A549 (cell line): ENCODE measurements at regions not wholly inside any gene's neighbourhood (a gene's known extent, or its start where the extent isn't known, plus 50 kb on each side); places are given as distances from the start of the nearest gene placed in this dataset.

Source experiments
- ATAC-seq, 2 experiments: fragments of 200-7000 bp in 1 of 2; fragments of >200 bp in 1 of 2; cut with Nextera tagmentation in 1 of 2; cut with Tn5 transposase in 1 of 2; 3 replicates each; pipeline versions ENCODE4 v1.8.0 to v1.9.1; 2018 to 2020; ENCODE audit warnings: mild to moderate bottlenecking in 1 of 2, moderate library complexity in 1 of 2
- CTCF ChIA-PET: fragments of 300-600 bp; sonication (Branson Sonifier 250); formaldehyde crosslinking; extraction: SDS; loops from one replicate; lab custom pipeline; 2021; ENCODE audit warnings: antibody characterized with exemption, inconsistent platforms; lab: Yijun Ruan, JAX
- POLR2A ChIA-PET: fragments of 350-600 bp; formaldehyde crosslinking; extraction: SDS; loops from one replicate; lab custom pipeline; 2021; ENCODE audit warnings: antibody characterized with exemption, inconsistent platforms; lab: Yijun Ruan, JAX
- DNase-seq, 2 experiments: peaks; one replicate each; pipeline versions ENCODE4 v3.0.0 to v3.0.0-alpha.2; 2011 to 2016; ENCODE audit warnings: low read depth in 1 of 2, low spot score in 1 of 2
- FAIRE-seq: peaks from 2 replicates; lab custom pipeline; 2011; peaks lifted over from hg19 to GRCh38; lab: Jason Lieb, UNC
- H3K27ac ChIP-seq, 2 experiments: fragments of >200 bp; sonication (Bioruptor Twin); formaldehyde crosslinking; 3 replicates each; pipeline ENCODE4 v1.5.1; 2016 to 2017
- H3K4me1 ChIP-seq: fragments of >200 bp; sonication (Bioruptor Twin); formaldehyde crosslinking; 3 replicates; pipeline ENCODE4 v1.6.1; 2016
- H3K4me2 ChIP-seq: fragments of >200 bp; sonication (Bioruptor Twin); formaldehyde crosslinking; 3 replicates; pipeline ENCODE4 v1.6.1; 2016
- H3K4me3 ChIP-seq: fragments of >200 bp; sonication (Bioruptor Twin); formaldehyde crosslinking; 3 replicates; pipeline ENCODE4 v1.5.1; 2016
- H3K9me3 ChIP-seq: fragments of >200 bp; sonication (Bioruptor Twin); formaldehyde crosslinking; 3 replicates; pipeline ENCODE4 v1.6.1; 2016
- BHLHE40 ChIP-seq: IDR thresholded peaks from 2 replicates; pipeline ENCODE4 v1.6.1; 2012; ENCODE audit warnings: low read depth, low read length, inconsistent platforms
- CBX2 ChIP-seq: fragments of 200-600 bp; sonication (generic); IDR thresholded peaks from 2 replicates; pipeline ENCODE4 v1.6.1; 2016; ENCODE audit warnings: low read depth, mild to moderate bottlenecking, borderline replicate concordance
- CBX8 ChIP-seq: fragments of 200-600 bp; sonication (generic); IDR thresholded peaks from 2 replicates; pipeline ENCODE4 v1.6.1; 2016
- CEBPB ChIP-seq, 2 experiments: fragments of >200 bp in 1 of 2; sonication (Bioruptor Twin) in 1 of 2; formaldehyde crosslinking in 1 of 2; IDR thresholded peaks; 2 replicates each; pipeline ENCODE4 v1.6.1; 2012 to 2016
- CHD2 ChIP-seq: fragments of 150-350 bp; IDR thresholded peaks from 2 replicates; pipeline ENCODE4 v1.6.1; 2014; ENCODE audit warnings: low read length; ENCODE audit not compliant: partially characterized antibody
- CHD4 ChIP-seq: fragments of 200-600 bp; sonication (generic); IDR thresholded peaks from 2 replicates; pipeline ENCODE4 v1.6.1; 2016; ENCODE audit warnings: antibody characterized with exemption, mild to moderate bottlenecking, borderline replicate concordance
- EHF ChIP-seq: fragments of 250-450 bp; sonication (Bioruptor Pico); IDR thresholded peaks from 2 replicates; pipeline ENCODE4 v1.5.0; 2020; ENCODE audit warnings: mild to moderate bottlenecking
- EP300 ChIP-seq, 2 experiments: fragments of >200 bp; sonication (Bioruptor Twin); formaldehyde crosslinking; IDR thresholded peaks; 2 replicates in 1 of 2; 3 replicates in 1 of 2; pipeline ENCODE4 v1.6.1; 2016 to 2017
- FOSL2 ChIP-seq, 2 experiments: fragments of 450-650 bp in 1 of 2; fragments of >200 bp in 1 of 2; sonication (Bioruptor Twin) in 1 of 2; formaldehyde crosslinking; IDR thresholded peaks; 2 replicates each; pipeline versions ENCODE4 v1.5.0 to v1.6.1; 2016 to 2020; ENCODE audit warnings: mild to moderate bottlenecking in 1 of 2, moderate library complexity in 1 of 2
- FOXS1 ChIP-seq: fragments of 250-450 bp; sonication (Bioruptor Pico); IDR thresholded peaks from 2 replicates; pipeline ENCODE4 v1.5.0; 2020; ENCODE audit warnings: mild to moderate bottlenecking, moderate library complexity
- GATA3 ChIP-seq: IDR thresholded peaks from 2 replicates; pipeline ENCODE4 v1.6.1; 2012; ENCODE audit warnings: borderline replicate concordance
- HOXB13 ChIP-seq: fragments of 250-450 bp; sonication (Bioruptor Pico); IDR thresholded peaks from 2 replicates; pipeline ENCODE4 v1.5.0; 2020; ENCODE audit warnings: low read depth, mild to moderate bottlenecking, moderate library complexity
- HOXB5 ChIP-seq: fragments of 250-450 bp; sonication (Bioruptor Pico); IDR thresholded peaks from 2 replicates; pipeline ENCODE4 v1.5.0; 2020; ENCODE audit warnings: mild to moderate bottlenecking, moderate library complexity
- JUN ChIP-seq, 2 experiments: fragments of >200 bp; sonication (Bioruptor Twin); formaldehyde crosslinking; IDR thresholded peaks; 2 replicates in 1 of 2; 3 replicates in 1 of 2; pipeline ENCODE4 v1.6.1; 2016 to 2017
- JUNB ChIP-seq: fragments of >200 bp; sonication (Bioruptor Twin); formaldehyde crosslinking; IDR thresholded peaks from 2 replicates; pipeline ENCODE4 v1.6.1; 2016
- KDM1A ChIP-seq: fragments of 200-600 bp; sonication (generic); IDR thresholded peaks from 2 replicates; pipeline ENCODE4 v1.6.1; 2016; ENCODE audit warnings: low read depth, mild to moderate bottlenecking
- KDM5A ChIP-seq: fragments of 200-600 bp; sonication (generic); IDR thresholded peaks from 2 replicates; pipeline ENCODE4 v1.6.1; 2016; ENCODE audit warnings: antibody characterized with exemption, mild to moderate bottlenecking
- MAFK ChIP-seq: fragments of 450-650 bp; IDR thresholded peaks from 2 replicates; pipeline ENCODE4 v1.6.1; 2014; ENCODE audit not compliant: partially characterized antibody
- NFE2L2 ChIP-seq: fragments of 150-350 bp; conservative IDR thresholded peaks from 2 replicates; pipeline ENCODE4 v1.6.1; 2014; ENCODE audit warnings: low read length
- PBX3 ChIP-seq: IDR thresholded peaks from 2 replicates; pipeline ENCODE4 v1.6.1; 2012
- POLR2A ChIP-seq: IDR thresholded peaks from 2 replicates; pipeline ENCODE4 v1.6.1; 2012; ENCODE audit warnings: mild to moderate bottlenecking, low read length
- POLR2AphosphoS2 ChIP-seq: conservative IDR thresholded peaks from 2 replicates; pipeline ENCODE4 v1.6.1; 2012; ENCODE audit warnings: low read length, improper control_type of control experiment, inconsistent platforms
- RCOR1 ChIP-seq: fragments of 150-350 bp; IDR thresholded peaks from 2 replicates; pipeline ENCODE4 v1.6.1; 2014; ENCODE audit warnings: antibody characterized with exemption, low read length, low read depth
- REST ChIP-seq: fragments of 200-600 bp; sonication (generic); IDR thresholded peaks from 2 replicates; pipeline ENCODE4 v1.6.1; 2016; ENCODE audit warnings: antibody characterized with exemption, mild to moderate bottlenecking, moderate library complexity
- TFCP2L1 ChIP-seq: fragments of 250-450 bp; sonication (Bioruptor Pico); IDR thresholded peaks from 2 replicates; pipeline ENCODE4 v1.5.0; 2021; ENCODE audit warnings: mild to moderate bottlenecking
- TP53 ChIP-seq: fragments of 250-450 bp; sonication (Bioruptor Pico); IDR thresholded peaks from 2 replicates; pipeline ENCODE4 v1.5.0; 2021; ENCODE audit warnings: mild to moderate bottlenecking, moderate library complexity
- ZFP36 ChIP-seq: fragments of 450-650 bp; IDR thresholded peaks from 2 replicates; pipeline ENCODE4 v1.6.1; 2014; ENCODE audit warnings: borderline replicate concordance; ENCODE audit not compliant: partially characterized antibody
- ZNF302 ChIP-seq: fragments of 250-450 bp; sonication (Bioruptor Pico); IDR thresholded peaks from 2 replicates; pipeline ENCODE4 v1.9.0; 2021; ENCODE audit warnings: inconsistent platforms, mild to moderate bottlenecking, moderate library complexity
- ZSCAN20 ChIP-seq: fragments of 250-450 bp; sonication (Bioruptor Pico); IDR thresholded peaks from 2 replicates; pipeline ENCODE4 v1.8.0; 2022; ENCODE audit warnings: mild to moderate bottlenecking, moderate library complexity
- WGBS: methylation state at CpG from one replicate; pipeline ENCODE4 v1.1.6; 2017; ENCODE audit errors: missing lambda C conversion rate; 5-methylcytosine and 5-hydroxymethylcytosine counted together
- TF ChIP-seq, protein P1 (sequence below): fragments of 250-450 bp; sonication (Bioruptor Pico); IDR thresholded peaks from 2 replicates; pipeline ENCODE4 v1.5.0; 2020; ENCODE audit warnings: low read depth, mild to moderate bottlenecking, moderate library complexity
- TF ChIP-seq, protein P2 (sequence below): fragments of >200 bp; sonication (Bioruptor Twin); formaldehyde crosslinking; IDR thresholded peaks from 3 replicates; pipeline ENCODE4 v1.6.1; 2016
- TF ChIP-seq, protein P3 (sequence below): fragments of 150-350 bp; IDR thresholded peaks from 2 replicates; pipeline ENCODE4 v1.6.1; 2014; ENCODE audit warnings: low read depth, mild to moderate bottlenecking, low read length

DNA sequence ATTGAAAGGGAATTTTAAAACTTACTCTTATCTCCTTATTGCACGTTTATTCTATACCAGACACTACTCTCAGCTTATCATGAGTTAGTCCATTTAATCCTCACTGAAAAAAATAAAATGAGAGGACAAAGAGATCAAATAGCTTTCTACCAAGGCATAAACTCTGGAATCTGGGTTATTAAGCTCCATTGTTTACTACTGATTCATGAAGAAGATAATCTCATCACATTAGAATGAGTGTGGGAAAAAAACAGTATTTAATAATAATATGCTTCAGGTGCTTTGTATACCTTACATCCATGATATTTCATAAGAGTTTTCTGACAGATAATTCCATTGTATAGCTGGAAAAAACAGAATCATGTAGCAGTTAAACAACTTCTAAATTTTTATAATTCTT lies 1092.6 kb downstream of the TECRL start:
- Histone ChIP-seq H3K4me2 (no peak overlapping the region), H3K4me3 (no peak overlapping the region), H3K9me3 (no peaks in the 10 kb centered on the region), H3K4me1 (no peaks in the 10 kb centered on the region), H3K27ac (no peak overlapping the region)
- DNase-seq (no peak), ATAC-seq (no peak), FAIRE-seq (no peak)
- WGBS, result 3% methylated on average over 1 of the region's 1 CpG
- CTCF ChIA-PET, result no interaction called here
- TF ChIP-seq JUN (IDR thresholded peaks at IDR 0.05) (no peak), JUNB (no peak), POLR2AphosphoS2 (no peak), ZSCAN20 (CRISPR knock-in tag) (no peak)
- POLR2A ChIA-PET, result no interaction called here

DNA sequence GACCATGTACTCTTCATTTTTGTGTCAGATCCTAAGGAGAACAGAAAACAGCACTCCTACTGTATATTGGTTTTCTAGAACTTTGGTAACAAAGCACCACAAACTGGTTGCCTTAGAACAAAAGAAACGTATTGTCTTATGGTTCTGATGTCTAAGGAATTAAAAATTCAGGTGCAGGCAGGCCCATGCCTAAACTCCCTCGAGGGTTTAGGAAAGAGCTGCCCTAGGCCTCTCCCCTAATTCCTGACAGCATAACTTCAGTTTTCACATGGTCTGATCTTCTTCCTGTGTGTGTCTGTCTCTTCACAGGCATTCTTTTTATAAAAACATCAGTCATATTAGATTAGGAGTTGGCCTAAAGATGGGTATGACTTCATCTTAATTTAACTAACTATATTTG lies 1093.6 kb downstream of the TECRL start:
- DNase-seq, result no peak
- no peak overlapping the region for H3K4me3 ChIP-seq
- no peak for TF ChIP-seq RCOR1
- no peak for TF ChIP-seq BHLHE40
- no peak for TF ChIP-seq EP300 (IDR thresholded peaks at IDR 0.05)
- TF ChIP-seq, protein P1, sequence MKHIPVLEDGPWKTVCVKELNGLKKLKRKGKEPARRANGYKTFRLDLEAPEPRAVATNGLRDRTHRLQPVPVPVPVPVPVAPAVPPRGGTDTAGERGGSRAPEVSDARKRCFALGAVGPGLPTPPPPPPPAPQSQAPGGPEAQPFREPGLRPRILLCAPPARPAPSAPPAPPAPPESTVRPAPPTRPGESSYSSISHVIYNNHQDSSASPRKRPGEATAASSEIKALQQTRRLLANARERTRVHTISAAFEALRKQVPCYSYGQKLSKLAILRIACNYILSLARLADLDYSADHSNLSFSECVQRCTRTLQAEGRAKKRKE, result no peak
- TF ChIP-seq KDM5A, result no peak
- TF ChIP-seq, protein P2, sequence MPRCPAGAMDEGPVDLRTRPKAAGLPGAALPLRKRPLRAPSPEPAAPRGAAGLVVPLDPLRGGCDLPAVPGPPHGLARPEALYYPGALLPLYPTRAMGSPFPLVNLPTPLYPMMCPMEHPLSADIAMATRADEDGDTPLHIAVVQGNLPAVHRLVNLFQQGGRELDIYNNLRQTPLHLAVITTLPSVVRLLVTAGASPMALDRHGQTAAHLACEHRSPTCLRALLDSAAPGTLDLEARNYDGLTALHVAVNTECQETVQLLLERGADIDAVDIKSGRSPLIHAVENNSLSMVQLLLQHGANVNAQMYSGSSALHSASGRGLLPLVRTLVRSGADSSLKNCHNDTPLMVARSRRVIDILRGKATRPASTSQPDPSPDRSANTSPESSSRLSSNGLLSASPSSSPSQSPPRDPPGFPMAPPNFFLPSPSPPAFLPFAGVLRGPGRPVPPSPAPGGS, result no peak
- TF ChIP-seq TP53 (CRISPR knock-in tag), result no peak
- no peak for TF ChIP-seq ZFP36
- TF ChIP-seq CHD2, result no peak
- TF ChIP-seq CEBPB (IDR thresholded peaks at IDR 0.05), result no peak
- TF ChIP-seq JUN (IDR thresholded peaks at IDR 0.05), result no peak
- TF ChIP-seq CBX2, result no peak
- TF ChIP-seq CHD4, result no peak
- no peak for TF ChIP-seq TFCP2L1 (CRISPR knock-in tag)
- no peak for TF ChIP-seq FOSL2 (IDR thresholded peaks at IDR 0.05)
- TF ChIP-seq FOSL2 (CRISPR knock-in tag; IDR thresholded peaks at IDR 0.05), result no peak
- no peak for TF ChIP-seq HOXB5 (CRISPR knock-in tag)
- no peak for TF ChIP-seq MAFK
- no peak for TF ChIP-seq EHF (CRISPR knock-in tag)
- no peak for TF ChIP-seq POLR2A
- no peak overlapping the region for H3K4me2 ChIP-seq
- FAIRE-seq, result no peak
- POLR2A ChIA-PET, result no interaction called here
- no peaks in the 10 kb centered on the region for H3K9me3 ChIP-seq
- CTCF ChIA-PET, result no interaction called here
- WGBS, result 5% methylated on average over 2 of the region's 2 CpGs
- no peaks in the 10 kb centered on the region for H3K4me1 ChIP-seq
- ATAC-seq, result no peak
- no peak overlapping the region for H3K27ac ChIP-seq

DNA sequence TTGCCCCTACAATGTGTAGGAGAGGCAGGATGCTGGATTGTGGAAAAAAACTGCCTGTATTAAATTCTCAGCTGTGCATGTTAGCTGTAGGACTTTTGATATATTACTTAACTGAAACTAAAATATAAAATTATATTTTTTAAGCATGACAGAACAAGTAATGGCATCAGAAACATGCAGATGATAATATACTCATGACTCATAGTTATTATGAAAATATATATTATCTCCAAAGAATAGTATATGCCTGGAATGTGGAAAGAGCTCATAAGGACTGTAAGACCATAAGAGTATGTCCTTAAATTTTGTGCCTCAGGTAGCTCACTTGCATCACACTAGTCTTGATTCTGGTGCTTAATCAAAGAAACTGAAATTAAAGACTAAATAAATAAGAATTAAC lies 1100.6 kb downstream of the TECRL start:
- Histone ChIP-seq H3K4me1 (no peaks in the 10 kb centered on the region), H3K9me3 (no peaks in the 10 kb centered on the region), H3K4me3 (no peak overlapping the region), H3K4me2 (no peak overlapping the region), H3K27ac (no peak overlapping the region)
- CTCF ChIA-PET, result no interaction called here
- ATAC-seq (no peak), FAIRE-seq (no peak), DNase-seq (no peak)
- POLR2A ChIA-PET, result no interaction called here
- TF ChIP-seq CEBPB (IDR thresholded peaks at IDR 0.05) (no peak), TP53 (CRISPR knock-in tag) (no peak), ZNF302 (CRISPR knock-in tag) (no peak), CBX8 (no peak), JUN (IDR thresholded peaks at IDR 0.05) (no peak), HOXB13 (CRISPR knock-in tag) (no peak), KDM1A (no peak), NFE2L2 (no peak), GATA3 (no peak), FOXS1 (CRISPR knock-in tag) (no peak), REST (no peak), FOSL2 (IDR thresholded peaks at IDR 0.05) (no peak), FOSL2 (CRISPR knock-in tag; IDR thresholded peaks at IDR 0.05) (no peak), PBX3 (no peak)
- TF ChIP-seq, protein P3, sequence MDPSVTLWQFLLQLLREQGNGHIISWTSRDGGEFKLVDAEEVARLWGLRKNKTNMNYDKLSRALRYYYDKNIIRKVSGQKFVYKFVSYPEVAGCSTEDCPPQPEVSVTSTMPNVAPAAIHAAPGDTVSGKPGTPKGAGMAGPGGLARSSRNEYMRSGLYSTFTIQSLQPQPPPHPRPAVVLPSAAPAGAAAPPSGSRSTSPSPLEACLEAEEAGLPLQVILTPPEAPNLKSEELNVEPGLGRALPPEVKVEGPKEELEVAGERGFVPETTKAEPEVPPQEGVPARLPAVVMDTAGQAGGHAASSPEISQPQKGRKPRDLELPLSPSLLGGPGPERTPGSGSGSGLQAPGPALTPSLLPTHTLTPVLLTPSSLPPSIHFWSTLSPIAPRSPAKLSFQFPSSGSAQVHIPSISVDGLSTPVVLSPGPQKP, result no peak
